ENCODE measurements at regions not wholly inside any gene's neighbourhood (a gene's known extent, or its start where the extent isn't known, plus 50 kb on each side); places are given as distances from the start of the nearest gene placed in this dataset.

GRCh38 chr13:65461590-65461989, 1768.5 kb downstream of the PCDH9 start:
- Histone ChIP-seq H3K14ac (ENCODE audit: insufficient read depth, low read length) (no peak overlapping the region), H3K4me1 (ENCODE audit: insufficient read depth, low read length) (peaks cover 5% of the 10 kb centered on the region; the same call in 1 of the 2 replicates), H2BK20ac (ENCODE audit: low read depth, low read length, poor library complexity, severe bottlenecking) (no peak overlapping the region), H4K5ac (ENCODE audit: insufficient read length, low read depth, low read length) (no peak overlapping the region), H3T11ph (ENCODE audit: low read length) (no peak overlapping the region), H4K20me1 (ENCODE audit: control insufficient read depth, insufficient read depth, insufficient read length) (no peaks in the 10 kb centered on the region), H3K27ac (ENCODE audit: insufficient read length, low read depth, low read length) (no peak overlapping the region), H3K23ac (ENCODE audit: insufficient read length, low read depth, low read length) (no peak overlapping the region), H2AK5ac (ENCODE audit: insufficient read length, low read length) (no peak overlapping the region), H4K8ac (replicated peaks; ENCODE audit: insufficient read length, low read depth, low read length) (no peak overlapping the region), H3K18ac (ENCODE audit: insufficient read length, low read depth, low read length) (no peak overlapping the region), H3K9ac (ENCODE audit: extremely low read depth, insufficient read length, low read length) (no peak overlapping the region), H3K79me1 (ENCODE audit: insufficient read depth, low read depth, low read length, poor library complexity, severe bottlenecking) (no peaks in the 10 kb centered on the region), H2BK120ac (ENCODE audit: low read depth, low read length, poor library complexity, severe bottlenecking) (no peak overlapping the region), H3K4me2 (ENCODE audit: insufficient read depth, insufficient read length, low read length) (no peak overlapping the region), H2BK12ac (ENCODE audit: insufficient read length, low read depth, low read length) (no peak overlapping the region), H3K23me2 (ENCODE audit: insufficient read length, low read depth, low read length, poor library complexity, severe bottlenecking) (no peaks in the 10 kb centered on the region), H2BK15ac (ENCODE audit: low read depth, low read length) (no peak overlapping the region), H3K4ac (ENCODE audit: low read depth, low read length) (no peak overlapping the region), H3K9me3 (ENCODE audit: control insufficient read depth, low read depth, low read length) (no peaks in the 10 kb centered on the region), H2BK5ac (ENCODE audit: insufficient read length, low read length) (no peak overlapping the region), H3K56ac (ENCODE audit: insufficient read length, low read depth, low read length) (no peak overlapping the region), H2AFZ (ENCODE audit: low read length) (peak overlapping the region; percentile 18), H4K91ac (ENCODE audit: insufficient read length, low read depth, low read length) (no peak overlapping the region), H3K79me2 (ENCODE audit: insufficient read depth, low read length) (no peaks in the 10 kb centered on the region), H3K27me3 (ENCODE audit: insufficient read depth, low read length) (no peaks in the 10 kb centered on the region)
- Mint-ChIP-seq H3K36me3 (ENCODE audit: insufficient read depth in 1 of 3, low read depth in 3 of 3) (peaks cover 0 to 18% (median 8%) of the 10 kb centered on the region in 3 experiments; a peak in 4 of 7 replicates), H3K4me3 (no peak overlapping the region; a peak in 1 of 5 replicates), H3K27ac (peak overlapping the region; percentile 2 to 88 (median 78)), H3K27me3 (ENCODE audit: low read depth) (no peaks in the 10 kb centered on the region), H3K4me1 (peaks cover 21 to 23% of the 10 kb centered on the region in 2 experiments), H3K9me3 (peaks cover 0 to 5% of the 10 kb centered on the region in 2 experiments; a peak in 1 of 5 replicates)
- TF ChIP-seq, protein P1, sequence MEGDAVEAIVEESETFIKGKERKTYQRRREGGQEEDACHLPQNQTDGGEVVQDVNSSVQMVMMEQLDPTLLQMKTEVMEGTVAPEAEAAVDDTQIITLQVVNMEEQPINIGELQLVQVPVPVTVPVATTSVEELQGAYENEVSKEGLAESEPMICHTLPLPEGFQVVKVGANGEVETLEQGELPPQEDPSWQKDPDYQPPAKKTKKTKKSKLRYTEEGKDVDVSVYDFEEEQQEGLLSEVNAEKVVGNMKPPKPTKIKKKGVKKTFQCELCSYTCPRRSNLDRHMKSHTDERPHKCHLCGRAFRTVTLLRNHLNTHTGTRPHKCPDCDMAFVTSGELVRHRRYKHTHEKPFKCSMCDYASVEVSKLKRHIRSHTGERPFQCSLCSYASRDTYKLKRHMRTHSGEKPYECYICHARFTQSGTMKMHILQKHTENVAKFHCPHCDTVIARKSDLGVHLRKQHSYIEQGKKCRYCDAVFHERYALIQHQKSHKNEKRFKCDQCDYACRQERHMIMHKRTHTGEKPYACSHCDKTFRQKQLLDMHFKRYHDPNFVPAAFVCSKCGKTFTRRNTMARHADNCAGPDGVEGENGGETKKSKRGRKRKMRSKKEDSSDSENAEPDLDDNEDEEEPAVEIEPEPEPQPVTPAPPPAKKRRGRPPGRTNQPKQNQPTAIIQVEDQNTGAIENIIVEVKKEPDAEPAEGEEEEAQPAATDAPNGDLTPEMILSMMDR (conservative IDR thresholded peaks at IDR 0.05): no peak
- no CpG with 5 or more reads among the region's 6 CpGs for WGBS (ENCODE audit: extremely low coverage, insufficient read length, low lambda C conversion rate)
- DNase-seq: no peak
